HepG2 (cell line): ENCODE measurements at regions not wholly inside any gene's neighbourhood (a gene's known extent, or its start where the extent isn't known, plus 50 kb on each side); places are given as distances from the start of the nearest gene placed in this dataset.

Experiments
- ATAC-seq: fragments of 200-7000 bp; cut with Tn5 transposase; 3 replicates; pipeline ENCODE4 v1.9.1; 2020; ENCODE audit warnings: mild to moderate bottlenecking, moderate library complexity
- BruUV-seq: library from RNA; stranded (reverse); fragments of 400-500 nt; replicated peaks from 2 replicates; lab custom pipeline; 2021; lab: Mats Ljungman, UMichigan
- CTCF ChIA-PET: fragments of 300-600 bp; formaldehyde crosslinking; extraction: SDS; loops from one replicate; lab custom pipeline; 2021; ENCODE audit warnings: low total read pairs, inconsistent platforms, low intra/inter-chr PET ratio; lab: Yijun Ruan, JAX
- POLR2A ChIA-PET: fragments of 350-600 bp; sonication (Branson Sonifier 250); formaldehyde crosslinking; loops from one replicate; lab custom pipeline; 2020; ENCODE audit warnings: antibody characterized with exemption, inconsistent platforms; lab: Yijun Ruan, JAX
- DNase-seq: peaks from one replicate; pipeline ENCODE4 v3.0.0-alpha.2; 2015; ENCODE audit warnings: low spot score
- FAIRE-seq: peaks from 3 replicates; lab custom pipeline; 2011; peaks lifted over from hg19 to GRCh38; lab: Jason Lieb, UNC
- H2AFZ ChIP-seq: one replicate; pipeline ENCODE4 v1.6.1; 2011; ENCODE audit warnings: low read length, inconsistent platforms
- H3K27ac ChIP-seq: fragments of 300-600 bp; 3 replicates; pipeline ENCODE4 v1.8.0; 2011; ENCODE audit warnings: mixed run types, mild to moderate bottlenecking, mixed read lengths, low read length, inconsistent platforms; ENCODE audit not compliant: insufficient read depth; ENCODE audit errors: extremely low read length
- H3K27me3 ChIP-seq, 2 experiments: fragments of 200-600 bp in 1 of 2; 2 replicates in 1 of 2; 3 replicates in 1 of 2; pipeline versions ENCODE4 v1.6.0 to v1.8.0; 2011; ENCODE audit warnings: low read length in 2 of 2, mild to moderate bottlenecking in 2 of 2, moderate library complexity in 2 of 2, inconsistent platforms in 1 of 2; ENCODE audit not compliant: insufficient read depth in 2 of 2, control insufficient read depth in 1 of 2
- H3K36me3 ChIP-seq, 2 experiments: fragments of 200-600 bp in 1 of 2; replicated peaks in 1 of 2; 2 replicates in 1 of 2; 3 replicates in 1 of 2; pipeline versions ENCODE4 v1.5.1 to v1.8.0; 2011; ENCODE audit warnings: low read length in 2 of 2, inconsistent platforms in 1 of 2; ENCODE audit not compliant: insufficient read depth in 2 of 2, control insufficient read depth in 1 of 2
- H3K4me1 ChIP-seq: 2 replicates; pipeline ENCODE4 v1.5.1; 2012; ENCODE audit warnings: low read length, inconsistent platforms; ENCODE audit not compliant: insufficient read depth
- H3K4me2 ChIP-seq: 2 replicates; pipeline ENCODE4 v1.6.0; 2011; ENCODE audit warnings: low read depth, low read length, inconsistent platforms
- H3K4me3 ChIP-seq, 3 experiments: fragments of 200-600 bp in 1 of 3; sonication (generic), shearing (Covaris generic) in 1 of 3; replicated peaks in 1 of 3; 2 replicates each; pipeline ENCODE4 v1.5.1; 2011 to 2016; ENCODE audit warnings: low read length in 3 of 3, inconsistent platforms in 2 of 3, low read depth in 2 of 3, mild to moderate bottlenecking in 2 of 3, control low read depth in 1 of 3, mixed read lengths in 1 of 3; ENCODE audit not compliant: insufficient read depth in 1 of 3
- H3K79me2 ChIP-seq: one replicate; pipeline ENCODE4 v1.6.1; 2011; ENCODE audit warnings: low read length, inconsistent platforms; ENCODE audit not compliant: insufficient read depth
- H3K9ac ChIP-seq: 2 replicates; pipeline ENCODE4 v1.6.0; 2011; ENCODE audit warnings: mild to moderate bottlenecking, low read depth, low read length, inconsistent platforms; ENCODE audit not compliant: insufficient read depth
- H3K9me3 ChIP-seq: 2 replicates; pipeline ENCODE4 v1.5.1; 2012; ENCODE audit warnings: mild to moderate bottlenecking, low read length
- H4K20me1 ChIP-seq: 2 replicates; pipeline ENCODE4 v1.6.0; 2011; ENCODE audit warnings: inconsistent platforms, mild to moderate bottlenecking, low read length, moderate library complexity; ENCODE audit not compliant: insufficient read depth
- NFE2L2 ChIP-seq: fragments of 150-350 bp; IDR thresholded peaks from 2 replicates; pipeline ENCODE4 v1.6.1; 2014; ENCODE audit warnings: low read length
- POGZ ChIP-seq: sonication (generic); formaldehyde crosslinking; IDR thresholded peaks from 2 replicates; pipeline ENCODE4 v1.4.0; 2020; ENCODE audit warnings: mild to moderate bottlenecking, missing genetic modification reagents
- RCOR2 ChIP-seq: IDR thresholded peaks from 2 replicates; pipeline ENCODE4 v1.6.1; 2016; ENCODE audit warnings: missing biosample characterization, missing genetic modification reagents
- ZBTB1 ChIP-seq: sonication (generic); formaldehyde crosslinking; IDR thresholded peaks from 2 replicates; pipeline ENCODE4 v1.4.0; 2020; ENCODE audit warnings: missing genetic modification reagents, borderline replicate concordance
- ZMYM3 ChIP-seq: sonication (generic); formaldehyde crosslinking; IDR thresholded peaks from 2 replicates; pipeline ENCODE4 v1.5.1; 2020; ENCODE audit warnings: mild to moderate bottlenecking, missing genetic modification reagents
- WGBS: methylation state at CpG from one replicate; pipeline ENCODE4 v1.1.6; 2017; ENCODE audit warnings: low lambda C conversion rate; 5-methylcytosine and 5-hydroxymethylcytosine counted together
- in situ Hi-C: cut with HindIII; loops from 2 replicates; pipeline ENCODE4 v1.10.0; 2017; ENCODE audit warnings: low pct_unique_long_range_greater_than_20kb; ENCODE audit not compliant: extremely low pct_ligation_motif_present
- intact Hi-C: fragments of 100-400 bp; cut with micrococcal nuclease; formaldehyde crosslinking; loops from one replicate; pipeline ENCODE4 v1.10.0; 2022; ENCODE audit not compliant: unreplicated experiment
- TF ChIP-seq, protein P1 (sequence below): sonication (generic); formaldehyde crosslinking; IDR thresholded peaks from 2 replicates; pipeline ENCODE4 v1.4.0; 2020; ENCODE audit warnings: mild to moderate bottlenecking, missing genetic modification reagents, borderline replicate concordance
- TF ChIP-seq, protein P2 (sequence below): sonication (generic); formaldehyde crosslinking; IDR thresholded peaks from 2 replicates; pipeline ENCODE4 v1.5.1; 2020; ENCODE audit warnings: mild to moderate bottlenecking, moderate library complexity, missing genetic modification reagents
- TF ChIP-seq, protein P3 (sequence below), 2 experiments: sonication (generic) in 1 of 2; formaldehyde crosslinking in 1 of 2; IDR thresholded peaks; 2 replicates each; pipeline versions ENCODE4 v1.6.1 to v1.9.0; 2014 to 2022; ENCODE audit warnings: antibody characterized with exemption in 1 of 2, borderline replicate concordance in 1 of 2, inconsistent platforms in 1 of 2, low read depth in 1 of 2, missing genetic modification reagents in 1 of 2
- TF ChIP-seq, protein P4 (sequence below): sonication (generic); formaldehyde crosslinking; IDR thresholded peaks from 2 replicates; pipeline ENCODE4 v1.5.1; 2020; ENCODE audit warnings: mild to moderate bottlenecking, missing genetic modification reagents, borderline replicate concordance

- ChIA-PET CTCF (no interaction called here), POLR2A (no interaction called here)
- WGBS: 31% methylated on average over 4 of the region's 4 CpGs
- H3K36me3 ChIP-seq: no peaks in the 10 kb centered on the region
- no peak overlapping the region for H3K9ac ChIP-seq
- DNase-seq: no peak
- no peak for FAIRE-seq
- no peaks in the 10 kb centered on the region for H4K20me1 ChIP-seq
- BruUV-seq: no TSS peak
- H3K79me2 ChIP-seq: no peaks in the 10 kb centered on the region
- no peaks in the 10 kb centered on the region for H3K4me1 ChIP-seq
- no peak overlapping the region for H3K4me2 ChIP-seq
- intact Hi-C loops (no loop called here), in situ Hi-C loops (no loop called here)
- no peak overlapping the region for H3K4me3 ChIP-seq
- H2AFZ ChIP-seq: no peak overlapping the region
- H3K27ac ChIP-seq: no peak overlapping the region
- H3K9me3 ChIP-seq: peaks cover 80% of the 10 kb centered on the region
- ATAC-seq: no peak
- H3K27me3 ChIP-seq: no peaks in the 10 kb centered on the region
- TF ChIP-seq POGZ (CRISPR knock-in tag) (no peak), ZMYM3 (CRISPR knock-in tag) (no peak), ZBTB1 (no peak), NFE2L2 (no peak), RCOR2 (no peak)
- TF ChIP-seq, protein P1, sequence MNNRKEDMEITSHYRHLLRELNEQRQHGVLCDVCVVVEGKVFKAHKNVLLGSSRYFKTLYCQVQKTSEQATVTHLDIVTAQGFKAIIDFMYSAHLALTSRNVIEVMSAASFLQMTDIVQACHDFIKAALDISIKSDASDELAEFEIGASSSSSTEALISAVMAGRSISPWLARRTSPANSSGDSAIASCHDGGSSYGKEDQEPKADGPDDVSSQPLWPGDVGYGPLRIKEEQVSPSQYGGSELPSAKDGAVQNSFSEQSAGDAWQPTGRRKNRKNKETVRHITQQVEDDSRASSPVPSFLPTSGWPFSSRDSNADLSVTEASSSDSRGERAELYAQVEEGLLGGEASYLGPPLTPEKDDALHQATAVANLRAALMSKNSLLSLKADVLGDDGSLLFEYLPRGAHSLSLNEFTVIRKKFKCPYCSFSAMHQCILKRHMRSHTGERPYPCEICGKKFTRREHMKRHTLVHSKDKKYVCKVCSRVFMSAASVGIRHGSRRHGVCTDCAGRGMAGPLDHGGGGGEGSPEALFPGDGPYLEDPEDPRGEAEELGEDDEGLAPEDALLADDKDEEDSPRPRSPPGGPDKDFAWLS (CRISPR knock-in tag): no peak
- TF ChIP-seq, protein P2, sequence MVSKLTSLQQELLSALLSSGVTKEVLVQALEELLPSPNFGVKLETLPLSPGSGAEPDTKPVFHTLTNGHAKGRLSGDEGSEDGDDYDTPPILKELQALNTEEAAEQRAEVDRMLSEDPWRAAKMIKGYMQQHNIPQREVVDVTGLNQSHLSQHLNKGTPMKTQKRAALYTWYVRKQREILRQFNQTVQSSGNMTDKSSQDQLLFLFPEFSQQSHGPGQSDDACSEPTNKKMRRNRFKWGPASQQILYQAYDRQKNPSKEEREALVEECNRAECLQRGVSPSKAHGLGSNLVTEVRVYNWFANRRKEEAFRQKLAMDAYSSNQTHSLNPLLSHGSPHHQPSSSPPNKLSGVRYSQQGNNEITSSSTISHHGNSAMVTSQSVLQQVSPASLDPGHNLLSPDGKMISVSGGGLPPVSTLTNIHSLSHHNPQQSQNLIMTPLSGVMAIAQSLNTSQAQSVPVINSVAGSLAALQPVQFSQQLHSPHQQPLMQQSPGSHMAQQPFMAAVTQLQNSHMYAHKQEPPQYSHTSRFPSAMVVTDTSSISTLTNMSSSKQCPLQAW (CRISPR knock-in tag): no peak
- TF ChIP-seq, protein P3, sequence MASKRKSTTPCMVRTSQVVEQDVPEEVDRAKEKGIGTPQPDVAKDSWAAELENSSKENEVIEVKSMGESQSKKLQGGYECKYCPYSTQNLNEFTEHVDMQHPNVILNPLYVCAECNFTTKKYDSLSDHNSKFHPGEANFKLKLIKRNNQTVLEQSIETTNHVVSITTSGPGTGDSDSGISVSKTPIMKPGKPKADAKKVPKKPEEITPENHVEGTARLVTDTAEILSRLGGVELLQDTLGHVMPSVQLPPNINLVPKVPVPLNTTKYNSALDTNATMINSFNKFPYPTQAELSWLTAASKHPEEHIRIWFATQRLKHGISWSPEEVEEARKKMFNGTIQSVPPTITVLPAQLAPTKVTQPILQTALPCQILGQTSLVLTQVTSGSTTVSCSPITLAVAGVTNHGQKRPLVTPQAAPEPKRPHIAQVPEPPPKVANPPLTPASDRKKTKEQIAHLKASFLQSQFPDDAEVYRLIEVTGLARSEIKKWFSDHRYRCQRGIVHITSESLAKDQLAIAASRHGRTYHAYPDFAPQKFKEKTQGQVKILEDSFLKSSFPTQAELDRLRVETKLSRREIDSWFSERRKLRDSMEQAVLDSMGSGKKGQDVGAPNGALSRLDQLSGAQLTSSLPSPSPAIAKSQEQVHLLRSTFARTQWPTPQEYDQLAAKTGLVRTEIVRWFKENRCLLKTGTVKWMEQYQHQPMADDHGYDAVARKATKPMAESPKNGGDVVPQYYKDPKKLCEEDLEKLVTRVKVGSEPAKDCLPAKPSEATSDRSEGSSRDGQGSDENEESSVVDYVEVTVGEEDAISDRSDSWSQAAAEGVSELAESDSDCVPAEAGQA (IDR thresholded peaks at IDR 0.05; ENCODE audit: low read depth): no peak
- TF ChIP-seq, protein P3 (CRISPR knock-in tag; IDR thresholded peaks at IDR 0.05; ENCODE audit: borderline replicate concordance): no peak
- TF ChIP-seq, protein P4, sequence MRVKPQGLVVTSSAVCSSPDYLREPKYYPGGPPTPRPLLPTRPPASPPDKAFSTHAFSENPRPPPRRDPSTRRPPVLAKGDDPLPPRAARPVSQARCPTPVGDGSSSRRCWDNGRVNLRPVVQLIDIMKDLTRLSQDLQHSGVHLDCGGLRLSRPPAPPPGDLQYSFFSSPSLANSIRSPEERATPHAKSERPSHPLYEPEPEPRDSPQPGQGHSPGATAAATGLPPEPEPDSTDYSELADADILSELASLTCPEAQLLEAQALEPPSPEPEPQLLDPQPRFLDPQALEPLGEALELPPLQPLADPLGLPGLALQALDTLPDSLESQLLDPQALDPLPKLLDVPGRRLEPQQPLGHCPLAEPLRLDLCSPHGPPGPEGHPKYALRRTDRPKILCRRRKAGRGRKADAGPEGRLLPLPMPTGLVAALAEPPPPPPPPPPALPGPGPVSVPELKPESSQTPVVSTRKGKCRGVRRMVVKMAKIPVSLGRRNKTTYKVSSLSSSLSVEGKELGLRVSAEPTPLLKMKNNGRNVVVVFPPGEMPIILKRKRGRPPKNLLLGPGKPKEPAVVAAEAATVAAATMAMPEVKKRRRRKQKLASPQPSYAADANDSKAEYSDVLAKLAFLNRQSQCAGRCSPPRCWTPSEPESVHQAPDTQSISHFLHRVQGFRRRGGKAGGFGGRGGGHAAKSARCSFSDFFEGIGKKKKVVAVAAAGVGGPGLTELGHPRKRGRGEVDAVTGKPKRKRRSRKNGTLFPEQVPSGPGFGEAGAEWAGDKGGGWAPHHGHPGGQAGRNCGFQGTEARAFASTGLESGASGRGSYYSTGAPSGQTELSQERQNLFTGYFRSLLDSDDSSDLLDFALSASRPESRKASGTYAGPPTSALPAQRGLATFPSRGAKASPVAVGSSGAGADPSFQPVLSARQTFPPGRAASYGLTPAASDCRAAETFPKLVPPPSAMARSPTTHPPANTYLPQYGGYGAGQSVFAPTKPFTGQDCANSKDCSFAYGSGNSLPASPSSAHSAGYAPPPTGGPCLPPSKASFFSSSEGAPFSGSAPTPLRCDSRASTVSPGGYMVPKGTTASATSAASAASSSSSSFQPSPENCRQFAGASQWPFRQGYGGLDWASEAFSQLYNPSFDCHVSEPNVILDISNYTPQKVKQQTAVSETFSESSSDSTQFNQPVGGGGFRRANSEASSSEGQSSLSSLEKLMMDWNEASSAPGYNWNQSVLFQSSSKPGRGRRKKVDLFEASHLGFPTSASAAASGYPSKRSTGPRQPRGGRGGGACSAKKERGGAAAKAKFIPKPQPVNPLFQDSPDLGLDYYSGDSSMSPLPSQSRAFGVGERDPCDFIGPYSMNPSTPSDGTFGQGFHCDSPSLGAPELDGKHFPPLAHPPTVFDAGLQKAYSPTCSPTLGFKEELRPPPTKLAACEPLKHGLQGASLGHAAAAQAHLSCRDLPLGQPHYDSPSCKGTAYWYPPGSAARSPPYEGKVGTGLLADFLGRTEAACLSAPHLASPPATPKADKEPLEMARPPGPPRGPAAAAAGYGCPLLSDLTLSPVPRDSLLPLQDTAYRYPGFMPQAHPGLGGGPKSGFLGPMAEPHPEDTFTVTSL: no peak
Measured at GRCh38 chr14:84037593-84037992, 1492.4 kb upstream of the FLRT2 start.
